ENCODE measurements at regions not wholly inside any gene's neighbourhood (a gene's known extent, or its start where the extent isn't known, plus 50 kb on each side); places are given as distances from the start of the nearest gene placed in this dataset.

- Histone ChIP-seq H3K4me2 (ENCODE audit: low read depth, low read length, poor library complexity, severe bottlenecking) (no peak overlapping the region), H3K9me3 (ENCODE audit: insufficient read depth, low read length) (no peaks in the 10 kb centered on the region), H3K27ac (ENCODE audit: low read depth, low read length) (no peak overlapping the region), H3F3A (ENCODE audit: insufficient read depth) (no peaks in the 10 kb centered on the region), H3K36me3 (ENCODE audit: low read length) (no peaks in the 10 kb centered on the region), H3K9me2 (replicated peaks; ENCODE audit: insufficient read depth, low read length) (no peaks in the 10 kb centered on the region), H4K20me1 (ENCODE audit: low read depth, low read length) (no peaks in the 10 kb centered on the region), H2AFZ (ENCODE audit: low read depth, low read length, severe bottlenecking) (no peak overlapping the region), H3K4me3 (ENCODE audit: insufficient read depth, low read length, poor library complexity, severe bottlenecking) (no peak overlapping the region), H3K9ac (ENCODE audit: low read length) (no peak overlapping the region), H3K27me3 (ENCODE audit: low read length) (no peaks in the 10 kb centered on the region), H3K79me2 (ENCODE audit: insufficient read depth, low read length) (no peaks in the 10 kb centered on the region)
- TF ChIP-seq CTCF (IDR thresholded peaks at IDR 0.05; ENCODE audit: insufficient read depth, low read length, poor library complexity, severe bottlenecking) = no peak
- TF ChIP-seq EZH2phosphoT487 (conservative IDR thresholded peaks at IDR 0.05; ENCODE audit: low read length) = no peak
Measured at GRCh38 chr18:38077229-38077628, 511.6 kb upstream of the CELF4 start.

GRCh38 chr18:38076346-38077070, 510.9 kb upstream of the CELF4 start:
- Histone ChIP-seq H3K9me3 (ENCODE audit: insufficient read depth, low read length) (no peaks in the 10 kb centered on the region), H3K9me2 (replicated peaks; ENCODE audit: insufficient read depth, low read length) (no peaks in the 10 kb centered on the region), H3K9ac (ENCODE audit: low read length) (no peak overlapping the region), H4K20me1 (ENCODE audit: low read depth, low read length) (no peaks in the 10 kb centered on the region), H2AFZ (ENCODE audit: low read depth, low read length, severe bottlenecking) (no peak overlapping the region), H3K36me3 (ENCODE audit: low read length) (no peaks in the 10 kb centered on the region), H3K27ac (ENCODE audit: low read depth, low read length) (no peak overlapping the region), H3K79me2 (ENCODE audit: insufficient read depth, low read length) (no peaks in the 10 kb centered on the region), H3K4me2 (ENCODE audit: low read depth, low read length, poor library complexity, severe bottlenecking) (no peak overlapping the region), H3K4me3 (ENCODE audit: insufficient read depth, low read length, poor library complexity, severe bottlenecking) (no peak overlapping the region), H3K27me3 (ENCODE audit: low read length) (no peaks in the 10 kb centered on the region), H3F3A (ENCODE audit: insufficient read depth) (no peaks in the 10 kb centered on the region)
- TF ChIP-seq EZH2phosphoT487 (conservative IDR thresholded peaks at IDR 0.05; ENCODE audit: low read length) = no peak
- no peak for TF ChIP-seq CTCF (IDR thresholded peaks at IDR 0.05; ENCODE audit: insufficient read depth, low read length, poor library complexity, severe bottlenecking)

- no peak overlapping the region for H3K27ac ChIP-seq (ENCODE audit: low read depth, low read length)
- no peaks in the 10 kb centered on the region for H3K27me3 ChIP-seq (ENCODE audit: low read length)
- H3K9ac ChIP-seq (ENCODE audit: low read length) = no peak overlapping the region
- no peaks in the 10 kb centered on the region for H3K79me2 ChIP-seq (ENCODE audit: insufficient read depth, low read length)
- no peaks in the 10 kb centered on the region for H4K20me1 ChIP-seq (ENCODE audit: low read depth, low read length)
- TF ChIP-seq CTCF (IDR thresholded peaks at IDR 0.05; ENCODE audit: insufficient read depth, low read length, poor library complexity, severe bottlenecking) (no peak), EZH2phosphoT487 (conservative IDR thresholded peaks at IDR 0.05; ENCODE audit: low read length) (no peak)
- H3K36me3 ChIP-seq (ENCODE audit: low read length) = no peaks in the 10 kb centered on the region
- H2AFZ ChIP-seq (ENCODE audit: low read depth, low read length, severe bottlenecking) = no peak overlapping the region
- H3K4me2 ChIP-seq (ENCODE audit: low read depth, low read length, poor library complexity, severe bottlenecking) = no peak overlapping the region
- H3F3A ChIP-seq (ENCODE audit: insufficient read depth) = no peaks in the 10 kb centered on the region
- no peaks in the 10 kb centered on the region for H3K9me3 ChIP-seq (ENCODE audit: insufficient read depth, low read length)
- no peaks in the 10 kb centered on the region for H3K9me2 ChIP-seq (replicated peaks; ENCODE audit: insufficient read depth, low read length)
- H3K4me3 ChIP-seq (ENCODE audit: insufficient read depth, low read length, poor library complexity, severe bottlenecking) = no peak overlapping the region
Measured at GRCh38 chr18:38074298-38074876, 508.8 kb upstream of the CELF4 start.

All from SU-DHL-6 (cell line).